ENCODE measurements at regions not wholly inside any gene's neighbourhood (a gene's known extent, or its start where the extent isn't known, plus 50 kb on each side); places are given as distances from the start of the nearest gene placed in this dataset.

DNA sequence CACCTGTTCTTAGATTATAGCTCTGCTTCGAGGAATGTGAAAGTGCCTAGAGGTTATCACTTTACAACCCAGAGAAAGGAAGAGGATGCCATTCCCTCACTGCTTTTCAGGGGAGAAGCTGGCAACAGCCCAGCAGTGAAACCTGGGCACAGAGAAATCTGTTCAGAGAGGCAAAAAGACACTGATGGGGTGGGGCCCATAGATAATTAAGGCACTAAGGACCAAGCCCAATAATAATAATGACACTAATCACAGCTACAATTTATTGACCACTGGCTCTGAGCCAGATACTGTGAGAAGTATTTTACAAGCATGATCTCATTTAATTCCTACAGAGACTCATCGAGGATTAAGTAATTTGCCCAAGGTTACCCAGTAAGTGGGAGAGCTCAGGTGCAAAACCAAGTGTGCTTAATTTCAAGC is 168.3 kb downstream of the PIK3R1 start:
- Mint-ChIP-seq H3K9me3 (peaks cover 15% of the 10 kb centered on the region), H3K27me3 (peaks cover 5% of the 10 kb centered on the region), H3K4me3 (no peak overlapping the region), H3K27ac (no peak overlapping the region), H3K4me1 (peaks cover 52% of the 10 kb centered on the region), H3K36me3 (peaks cover 6% of the 10 kb centered on the region)
- POLR2A ChIA-PET = no interaction called here
- no peak for ATAC-seq (ENCODE audit: low read depth)
- DNase-seq = no peak

DNA sequence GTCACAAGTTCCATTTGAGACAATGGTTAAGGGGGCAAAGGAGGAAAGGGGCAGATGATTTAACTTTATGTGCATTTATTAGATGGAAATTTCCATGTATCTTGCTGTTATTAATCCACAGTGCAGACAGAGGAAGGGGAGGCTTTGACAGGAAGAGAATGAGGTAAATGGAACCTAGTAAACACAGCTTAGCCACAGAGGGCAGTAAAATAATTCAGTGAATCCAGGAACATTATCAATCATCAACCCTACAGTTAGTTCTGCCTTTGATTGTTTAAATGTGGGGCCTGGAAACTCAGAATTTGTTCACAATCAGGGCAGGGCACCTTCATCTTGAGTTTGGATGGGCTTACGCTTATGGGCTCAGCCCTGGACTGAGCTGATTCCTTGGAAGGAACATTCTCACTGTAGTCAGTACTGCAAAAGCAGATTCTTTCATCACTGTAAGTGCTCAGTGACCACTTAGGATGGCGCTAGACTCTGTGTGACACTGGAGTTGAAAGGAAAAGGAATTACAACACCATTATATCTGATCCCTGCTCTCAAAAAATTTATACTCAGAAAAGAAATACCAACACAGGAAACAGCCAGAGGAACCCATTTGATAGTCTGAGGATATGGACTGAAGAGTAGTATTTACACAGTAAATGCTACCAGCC is 169.5 kb downstream of the PIK3R1 start:
- peak overlapping the region; percentile 26 for H3K4me3 Mint-ChIP-seq
- no peak for ATAC-seq (ENCODE audit: low read depth)
- peaks cover 46% of the 10 kb centered on the region for H3K4me1 Mint-ChIP-seq
- peaks cover 16% of the 10 kb centered on the region for H3K9me3 Mint-ChIP-seq
- H3K27ac Mint-ChIP-seq = peak overlapping the region; percentile 54
- H3K36me3 Mint-ChIP-seq = peaks cover 6% of the 10 kb centered on the region
- DNase-seq = no peak
- H3K27me3 Mint-ChIP-seq = peaks cover 8% of the 10 kb centered on the region
- POLR2A ChIA-PET = interaction anchor here (1.0 kb wide), 1 partner anchor 15 kb away, joined by 3 read pairs; no protein-coding TSS in a partner anchor

DNA sequence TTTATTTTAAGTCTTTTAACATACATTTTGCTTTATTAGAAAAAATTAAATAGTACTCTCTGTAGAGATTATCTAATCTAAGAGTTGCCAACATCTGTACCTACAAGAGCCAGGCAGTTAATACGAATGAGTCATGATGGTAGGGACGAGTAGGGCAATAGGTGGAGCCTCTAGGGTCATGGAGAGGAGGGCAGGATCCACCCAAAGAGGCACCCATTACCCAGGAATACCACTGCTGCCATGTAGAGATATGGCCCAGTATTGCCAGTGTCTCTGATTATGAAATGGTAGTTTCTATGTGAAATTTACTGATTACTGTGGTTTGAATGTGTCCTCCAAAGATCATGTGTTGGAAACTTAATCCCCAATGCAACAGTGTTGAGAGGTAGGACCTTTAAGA is 170.4 kb downstream of the PIK3R1 start:
- peaks cover 39% of the 10 kb centered on the region for H3K4me1 Mint-ChIP-seq
- H3K27me3 Mint-ChIP-seq = peaks cover 8% of the 10 kb centered on the region
- H3K36me3 Mint-ChIP-seq = peaks cover 10% of the 10 kb centered on the region
- ATAC-seq (ENCODE audit: low read depth) (no peak), DNase-seq (no peak)
- no peak overlapping the region for H3K27ac Mint-ChIP-seq
- POLR2A ChIA-PET = interaction anchor here (1.0 kb wide), 1 partner anchor 14 kb away, joined by 3 read pairs; no protein-coding TSS in a partner anchor
- no peak overlapping the region for H3K4me3 Mint-ChIP-seq
- peaks cover 16% of the 10 kb centered on the region for H3K9me3 Mint-ChIP-seq

DNA sequence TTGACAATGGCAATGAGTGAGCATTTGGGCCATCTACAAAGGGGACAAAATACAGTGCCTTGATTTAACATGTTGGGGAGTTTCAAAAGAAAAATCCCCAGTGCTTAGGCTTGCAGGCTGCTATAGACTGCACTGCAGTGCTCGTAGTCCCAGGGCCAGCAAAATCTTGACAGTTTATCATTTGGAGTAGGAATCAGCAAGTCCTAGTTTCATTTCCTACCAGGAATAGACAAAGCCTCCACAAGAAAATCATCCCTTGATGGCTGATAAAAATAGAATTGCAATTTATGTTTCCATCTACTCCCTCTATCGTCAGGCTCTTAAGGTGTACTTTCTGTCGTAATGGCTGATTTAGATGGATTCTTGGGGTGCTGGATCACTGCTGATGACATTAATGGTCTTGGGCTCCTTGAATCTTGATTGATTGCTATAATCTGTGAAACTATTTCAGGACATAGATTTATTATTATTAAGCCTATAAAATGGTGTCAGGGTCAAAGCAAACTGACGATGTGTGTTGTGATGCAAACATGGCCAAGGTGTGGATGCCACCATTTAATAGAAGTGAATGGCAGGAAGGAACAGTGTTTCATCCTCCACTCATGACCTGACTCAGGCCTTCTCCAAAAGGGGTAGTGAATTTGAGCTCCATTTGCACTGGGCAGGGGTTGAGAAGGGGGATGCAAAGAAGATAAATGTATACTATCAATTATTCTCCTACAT is 171.7 kb downstream of the PIK3R1 start:
- H3K4me3 Mint-ChIP-seq = no peak overlapping the region
- H3K4me1 Mint-ChIP-seq = peaks cover 28% of the 10 kb centered on the region
- POLR2A ChIA-PET = no interaction called here
- no peak for ATAC-seq (ENCODE audit: low read depth)
- H3K27me3 Mint-ChIP-seq = peaks cover 8% of the 10 kb centered on the region
- peaks cover 15% of the 10 kb centered on the region for H3K9me3 Mint-ChIP-seq
- peaks cover 16% of the 10 kb centered on the region for H3K36me3 Mint-ChIP-seq
- no peak for DNase-seq
- no peak overlapping the region for H3K27ac Mint-ChIP-seq

DNA sequence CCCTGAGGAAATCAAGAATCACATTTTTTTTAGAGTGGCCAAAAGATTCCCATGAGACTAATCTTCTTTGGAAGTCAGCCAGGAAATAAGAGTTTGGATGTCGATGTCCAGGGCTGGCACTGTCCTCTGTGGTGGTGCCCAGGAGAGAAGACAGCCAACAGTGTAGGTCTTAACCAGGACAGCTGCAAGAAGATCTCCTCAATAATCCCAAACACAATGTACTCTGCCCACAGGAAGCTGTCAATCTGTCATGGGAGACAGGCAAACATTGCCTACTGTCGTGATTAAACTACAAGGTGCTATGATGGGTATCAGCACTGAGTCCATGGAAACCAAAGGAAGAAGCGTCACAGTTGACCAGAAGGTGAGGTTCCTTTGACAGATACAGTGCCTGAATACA is 174.1 kb downstream of the PIK3R1 start:
- Mint-ChIP-seq H3K9me3 (peaks cover 11% of the 10 kb centered on the region), H3K4me3 (no peak overlapping the region), H3K27ac (no peak overlapping the region), H3K27me3 (peaks cover 8% of the 10 kb centered on the region), H3K36me3 (peaks cover 14% of the 10 kb centered on the region), H3K4me1 (peaks cover 17% of the 10 kb centered on the region)
- no peak for ATAC-seq (ENCODE audit: low read depth)
- no peak for DNase-seq
- POLR2A ChIA-PET = no interaction called here

DNA sequence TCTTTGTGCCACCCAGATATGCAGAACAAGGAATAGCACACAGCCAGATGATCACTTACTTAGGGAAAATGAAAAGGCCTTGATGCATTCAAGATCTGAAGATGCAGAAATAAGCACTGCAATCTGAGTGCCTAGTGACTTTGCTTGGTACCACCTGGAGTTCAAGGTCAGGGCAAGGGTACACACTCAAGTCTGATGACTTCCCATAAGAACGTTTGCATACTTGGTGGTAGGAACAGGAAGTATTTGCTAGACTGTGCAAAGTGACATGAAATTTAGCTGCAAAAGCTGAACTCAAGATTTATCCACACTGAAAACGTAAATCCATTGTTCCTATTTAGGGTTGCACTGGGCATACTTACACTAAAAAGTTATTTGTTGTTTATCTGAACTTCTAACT is 177.1 kb downstream of the PIK3R1 start:
- Mint-ChIP-seq H3K27ac (no peak overlapping the region), H3K9me3 (peaks cover 5% of the 10 kb centered on the region), H3K27me3 (peaks cover 8% of the 10 kb centered on the region), H3K4me3 (no peak overlapping the region), H3K36me3 (peaks cover 12% of the 10 kb centered on the region), H3K4me1 (peaks cover 8% of the 10 kb centered on the region)
- POLR2A ChIA-PET = interaction anchor here (0.7 kb wide), 2 partner anchors 45 to 274 kb away, joined by 4 to 8 read pairs; no protein-coding TSS in a partner anchor
- no peak for DNase-seq
- ATAC-seq (ENCODE audit: low read depth) = no peak

DNA sequence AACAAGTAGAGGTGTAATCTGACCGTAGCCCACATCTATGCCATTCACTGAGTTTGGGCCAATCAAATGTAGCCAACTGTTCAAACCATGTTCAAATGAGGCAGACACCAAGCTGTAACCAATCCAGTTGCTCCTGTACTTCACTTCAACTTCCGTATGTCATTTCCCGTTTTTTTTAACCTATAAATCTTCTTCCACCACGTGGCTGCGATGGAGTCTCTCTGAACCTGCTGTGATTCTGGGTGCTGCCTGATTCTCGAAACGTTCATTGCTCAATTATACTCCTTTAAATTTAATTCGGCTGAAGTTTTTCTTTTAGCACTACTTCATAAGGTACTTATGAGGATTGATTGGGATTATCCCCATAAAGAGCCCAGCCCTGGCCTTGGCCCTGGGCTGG is 179.7 kb downstream of the PIK3R1 start:
- no peak for ATAC-seq (ENCODE audit: low read depth)
- no peaks in the 10 kb centered on the region for H3K27me3 Mint-ChIP-seq
- peaks cover 13% of the 10 kb centered on the region for H3K9me3 Mint-ChIP-seq
- POLR2A ChIA-PET = no interaction called here
- peaks cover 8% of the 10 kb centered on the region for H3K4me1 Mint-ChIP-seq
- H3K36me3 Mint-ChIP-seq = peaks cover 18% of the 10 kb centered on the region
- H3K4me3 Mint-ChIP-seq = no peak overlapping the region
- DNase-seq = no peak
- H3K27ac Mint-ChIP-seq = no peak overlapping the region

DNA sequence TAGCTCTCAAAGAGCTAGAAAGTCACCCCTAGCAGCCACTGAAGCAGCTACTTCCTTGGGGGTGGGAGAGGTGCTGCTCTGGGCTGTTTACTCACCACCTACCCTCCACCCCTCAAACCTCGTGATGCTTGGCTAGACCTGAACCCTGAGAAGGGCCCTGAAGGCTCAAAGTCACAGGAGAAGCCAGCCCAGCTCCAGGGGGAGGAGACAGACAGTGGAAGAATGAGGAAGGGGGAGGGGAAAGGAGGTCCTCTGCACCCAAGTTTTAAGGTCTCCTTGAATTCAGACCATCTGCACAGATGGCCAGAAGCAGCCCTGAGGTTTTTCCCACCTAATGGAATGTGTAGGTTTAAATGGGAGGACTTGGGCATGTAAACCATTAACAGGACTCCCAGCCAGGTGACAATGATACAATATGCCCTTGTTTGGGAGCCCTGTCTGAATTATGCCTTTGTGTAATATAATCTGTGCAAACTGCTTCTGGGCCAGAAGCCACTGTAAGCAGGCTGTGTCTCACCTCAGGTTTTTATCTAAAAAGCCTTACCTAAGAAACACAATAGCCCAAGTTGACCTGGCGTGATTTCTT is 180.5 kb downstream of the PIK3R1 start:
- H3K4me1 Mint-ChIP-seq = peaks cover 8% of the 10 kb centered on the region
- DNase-seq = no peak
- peaks cover 16% of the 10 kb centered on the region for H3K9me3 Mint-ChIP-seq
- peaks cover 15% of the 10 kb centered on the region for H3K36me3 Mint-ChIP-seq
- H3K27ac Mint-ChIP-seq = no peak overlapping the region
- ATAC-seq (ENCODE audit: low read depth) = no peak
- no peak overlapping the region for H3K4me3 Mint-ChIP-seq
- POLR2A ChIA-PET = no interaction called here
- no peaks in the 10 kb centered on the region for H3K27me3 Mint-ChIP-seq

DNA sequence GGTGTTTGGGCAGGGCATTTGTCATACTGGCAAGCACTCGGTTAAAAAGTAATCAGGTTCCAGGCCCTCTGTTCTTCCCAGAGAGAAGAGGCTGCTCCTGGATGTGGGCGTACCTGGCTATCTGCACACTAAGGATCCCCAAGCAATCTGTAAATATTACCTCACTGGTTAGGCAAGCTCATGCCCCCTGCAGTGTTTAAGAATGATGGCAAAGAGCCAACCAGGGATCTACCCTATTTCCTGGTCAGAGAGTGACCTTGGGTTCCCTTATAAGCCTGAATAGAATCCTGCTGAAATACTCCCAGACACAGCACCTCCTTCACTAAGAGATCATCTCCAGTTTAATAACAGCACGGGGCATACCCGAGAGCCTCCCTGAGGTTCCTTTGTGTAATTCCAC is 181.2 kb downstream of the PIK3R1 start:
- Mint-ChIP-seq H3K27me3 (no peaks in the 10 kb centered on the region), H3K4me1 (peaks cover 8% of the 10 kb centered on the region), H3K9me3 (peaks cover 18% of the 10 kb centered on the region), H3K36me3 (peaks cover 14% of the 10 kb centered on the region), H3K27ac (no peak overlapping the region), H3K4me3 (no peak overlapping the region)
- ATAC-seq (ENCODE audit: low read depth) = no peak
- POLR2A ChIA-PET = no interaction called here
- DNase-seq = no peak

DNA sequence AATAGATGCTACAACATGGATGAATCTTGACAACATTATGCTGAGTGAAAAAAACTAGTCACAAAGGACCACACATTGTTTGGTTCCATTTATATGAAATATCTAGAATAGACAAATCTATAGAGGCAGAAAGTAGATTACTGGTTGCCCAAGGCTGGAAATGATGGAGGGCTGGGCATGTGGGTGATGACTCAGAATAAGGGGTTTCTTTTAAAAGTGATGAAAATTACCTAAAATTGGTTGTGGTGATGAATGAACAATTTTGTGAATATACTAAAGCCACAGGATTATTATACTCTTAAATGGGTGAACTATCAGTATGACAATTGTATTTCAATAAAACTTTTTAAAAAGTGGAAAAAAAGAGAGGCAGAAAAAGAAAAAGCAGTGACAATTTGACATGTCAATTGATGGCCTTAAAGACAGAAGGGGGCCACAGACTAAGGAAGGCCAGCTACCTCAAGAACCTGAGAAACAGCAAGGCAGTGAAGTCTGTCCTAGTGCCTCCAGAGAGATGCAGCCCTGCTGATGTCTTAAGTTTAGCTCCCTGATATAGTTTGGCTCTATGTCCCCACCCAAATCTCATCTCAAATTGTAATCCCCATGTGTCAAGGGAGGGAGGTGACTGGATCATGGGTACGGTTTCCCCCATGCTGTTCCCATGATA is 182.7 kb downstream of the PIK3R1 start:
- ATAC-seq (ENCODE audit: low read depth) = no peak
- Mint-ChIP-seq H3K4me3 (no peak overlapping the region), H3K4me1 (peaks cover under 1% of the 10 kb centered on the region), H3K27me3 (no peaks in the 10 kb centered on the region), H3K36me3 (peaks cover 12% of the 10 kb centered on the region), H3K9me3 (peaks cover 21% of the 10 kb centered on the region), H3K27ac (no peak overlapping the region)
- POLR2A ChIA-PET = no interaction called here
- DNase-seq = no peak

DNA sequence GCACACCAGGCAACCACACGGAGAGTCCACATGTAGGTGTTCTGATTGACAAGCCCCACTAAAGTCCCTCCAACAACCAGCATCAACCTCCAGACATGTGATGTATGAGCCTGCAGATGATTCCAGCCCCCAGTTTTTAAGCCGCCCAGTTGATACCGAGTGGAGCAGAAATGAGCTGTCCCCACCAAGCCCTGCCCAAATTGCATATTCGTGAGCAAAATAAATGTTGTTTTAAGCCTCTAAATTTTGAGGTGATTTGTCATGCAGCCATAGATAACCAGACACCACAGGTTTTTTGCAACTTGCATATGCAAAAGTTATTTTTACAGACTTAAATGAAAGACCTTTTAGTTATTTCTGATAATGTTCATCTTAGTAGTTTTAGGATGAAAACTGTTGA is 187.7 kb downstream of the PIK3R1 start:
- no peak for ATAC-seq (ENCODE audit: low read depth)
- no peak for DNase-seq
- H3K27me3 Mint-ChIP-seq = no peaks in the 10 kb centered on the region
- H3K27ac Mint-ChIP-seq = no peak overlapping the region
- peaks cover 9% of the 10 kb centered on the region for H3K36me3 Mint-ChIP-seq
- POLR2A ChIA-PET = no interaction called here
- no peak overlapping the region for H3K4me3 Mint-ChIP-seq
- H3K9me3 Mint-ChIP-seq = peaks cover 17% of the 10 kb centered on the region
- peaks cover 26% of the 10 kb centered on the region for H3K4me1 Mint-ChIP-seq

DNA sequence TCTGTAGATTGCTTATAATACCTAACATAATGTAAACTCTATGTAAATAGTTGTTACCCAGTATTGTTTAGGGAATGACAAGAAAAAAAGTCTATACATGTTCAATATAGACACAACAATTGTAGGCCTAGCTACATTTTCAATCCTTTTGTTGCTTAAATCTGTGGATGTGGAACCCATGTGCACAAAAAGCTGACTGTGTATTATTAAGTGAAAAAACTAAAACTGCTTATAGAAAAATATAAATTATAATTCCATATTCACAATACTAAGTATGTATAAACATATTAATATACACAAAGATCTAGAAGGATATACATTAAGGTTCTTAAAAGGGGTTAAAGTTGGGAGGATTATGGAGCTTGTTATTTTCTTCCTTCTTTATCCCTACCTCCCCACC is 188.7 kb downstream of the PIK3R1 start:
- Mint-ChIP-seq H3K27me3 (no peaks in the 10 kb centered on the region), H3K4me3 (no peak overlapping the region), H3K4me1 (peaks cover 26% of the 10 kb centered on the region), H3K9me3 (peaks cover 13% of the 10 kb centered on the region), H3K36me3 (peaks cover 9% of the 10 kb centered on the region), H3K27ac (no peak overlapping the region)
- ATAC-seq (ENCODE audit: low read depth) (no peak), DNase-seq (no peak)
- POLR2A ChIA-PET = interaction anchor here (1.1 kb wide), 1 partner anchor 21 kb away, joined by 4 read pairs; no protein-coding TSS in a partner anchor

DNA sequence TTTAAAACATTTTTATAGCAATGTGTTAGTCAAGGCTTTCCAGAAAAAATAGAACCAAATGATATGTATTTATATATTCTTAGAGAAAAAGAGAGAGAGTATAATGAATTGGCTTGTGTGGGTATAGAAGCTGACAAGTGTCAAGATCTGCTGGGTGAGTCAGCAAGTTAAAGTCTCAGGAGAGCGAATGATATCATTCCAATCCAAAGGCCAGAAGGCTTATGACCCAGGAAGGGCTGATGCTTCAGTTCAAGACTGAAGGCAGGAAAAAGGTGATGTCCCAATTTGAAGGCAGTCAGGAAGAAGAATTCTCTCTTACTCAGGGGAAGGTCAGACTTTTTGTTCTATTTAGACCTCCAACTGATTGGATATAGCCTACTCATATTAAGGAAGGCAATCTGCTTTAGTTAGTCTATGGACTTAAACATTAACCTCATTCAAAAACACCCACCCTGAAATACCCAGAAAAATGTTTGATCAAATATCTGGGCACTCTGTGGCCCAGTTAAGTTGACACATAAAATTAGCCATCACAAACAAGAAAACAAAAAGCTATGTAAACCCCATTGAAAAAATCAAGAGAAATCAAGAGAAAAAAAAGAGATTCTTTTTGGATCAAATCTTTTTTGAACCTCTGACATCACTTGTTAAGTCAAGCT is 189.6 kb downstream of the PIK3R1 start:
- ATAC-seq (ENCODE audit: low read depth) = no peak
- no peak overlapping the region for H3K4me3 Mint-ChIP-seq
- peaks cover 7% of the 10 kb centered on the region for H3K36me3 Mint-ChIP-seq
- H3K4me1 Mint-ChIP-seq = peaks cover 26% of the 10 kb centered on the region
- H3K9me3 Mint-ChIP-seq = peaks cover 11% of the 10 kb centered on the region
- H3K27me3 Mint-ChIP-seq = no peaks in the 10 kb centered on the region
- no peak for DNase-seq
- POLR2A ChIA-PET = interaction anchor here (1.1 to 1.8 kb wide), 3 partner anchors 20 to 27 kb away, joined by 3 to 6 read pairs (median 4); no protein-coding TSS in a partner anchor
- H3K27ac Mint-ChIP-seq = peak overlapping the region; percentile 67

Data from activated naive CD8-positive, alpha-beta T cell treated with anti-CD3 and anti-CD28 coated beads, Interleukin-2, amount 10 ng/mL, durations not matched to agents 7 days and 5 days (primary cell).